ENCODE measurements at regions not wholly inside any gene's neighbourhood (a gene's known extent, or its start where the extent isn't known, plus 50 kb on each side); places are given as distances from the start of the nearest gene placed in this dataset.
"Not testable (repeated sequence)": the region's sequence is repeated elsewhere in the genome, so short reads cannot be mapped to it uniquely, and the experiment has no call there.

DNA sequence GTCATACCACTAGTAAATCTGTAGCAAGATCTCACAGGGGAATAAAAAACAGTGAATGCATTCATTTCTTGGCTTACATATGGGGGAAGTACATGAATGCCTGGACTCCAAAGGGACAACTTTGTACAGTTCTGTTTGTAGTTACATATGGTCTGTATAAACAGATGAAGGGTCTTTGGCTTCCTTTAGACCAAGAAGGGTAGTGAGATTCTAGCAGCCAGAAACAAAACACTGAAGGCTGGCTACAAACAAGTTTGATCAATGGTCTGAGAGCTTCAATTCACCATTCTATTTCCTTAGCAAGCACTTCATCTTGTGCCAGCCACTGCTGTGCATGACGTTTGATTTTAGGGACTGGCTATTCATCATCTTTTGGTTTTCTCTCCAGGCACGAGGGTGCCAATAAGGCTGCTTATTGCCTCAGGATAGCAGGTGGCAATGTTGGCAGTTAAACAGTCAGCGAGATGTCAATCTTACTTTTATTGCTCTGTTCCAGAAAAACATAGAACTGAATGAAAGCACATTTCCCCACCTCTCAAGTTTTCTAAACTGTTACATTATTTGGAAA lies 313.7 kb upstream of the COL8A1 start:
- ATAC-seq (replicated peaks in 1 of 2) = no peak
- no peak overlapping the region for H3K27ac Mint-ChIP-seq
- no peak overlapping the region for H3K4me3 Mint-ChIP-seq
- DNase-seq = no peak
- H3K27me3 Mint-ChIP-seq (ENCODE audit: low read depth) = no peaks in the 10 kb centered on the region
- no peaks in the 10 kb centered on the region for H3K36me3 Mint-ChIP-seq (ENCODE audit: insufficient read depth in 2 of 2)
- H3K4me1 Mint-ChIP-seq (ENCODE audit: low read depth) = no peaks in the 10 kb centered on the region
- no peaks in the 10 kb centered on the region for H3K9me3 Mint-ChIP-seq

DNA sequence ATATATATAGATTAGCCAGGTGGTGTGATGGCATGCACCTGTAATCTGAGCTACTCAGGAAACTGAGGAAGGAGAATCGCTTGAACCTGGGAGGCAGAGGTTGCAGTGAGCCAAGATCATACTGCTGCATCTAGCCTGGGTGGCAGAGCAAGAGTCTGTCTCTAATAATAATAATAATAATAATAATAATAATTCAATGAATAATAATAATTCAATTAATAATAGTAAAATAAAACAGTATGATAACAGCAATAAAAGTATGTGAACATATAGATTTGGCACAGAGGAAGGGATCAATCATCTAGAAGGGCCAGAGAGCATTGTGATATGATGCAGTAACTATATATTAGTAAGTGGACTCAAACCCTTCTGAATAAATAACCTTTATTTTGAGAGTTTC lies 314.5 kb upstream of the COL8A1 start:
- no peak overlapping the region for H3K4me3 Mint-ChIP-seq

DNA sequence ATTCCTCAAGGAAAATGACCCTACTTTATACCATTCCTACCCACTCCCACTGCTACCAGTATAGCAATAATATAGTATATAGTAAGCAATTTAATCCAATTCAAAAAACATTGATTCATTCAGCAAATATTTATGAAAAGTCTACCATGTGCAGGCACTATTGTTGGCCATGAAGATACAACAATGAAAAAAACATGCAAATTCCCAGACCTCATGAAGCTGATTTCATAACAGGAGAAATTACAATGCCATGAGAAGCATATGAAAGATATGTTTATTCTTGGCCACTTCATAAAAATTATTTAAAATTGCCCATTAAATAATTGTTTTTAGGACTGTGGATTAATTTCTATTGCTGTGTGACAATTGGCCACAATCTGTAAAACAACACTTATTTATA lies 315.8 kb upstream of the COL8A1 start:
- Mint-ChIP-seq H3K9me3 (no peaks in the 10 kb centered on the region), H3K36me3 (ENCODE audit: insufficient read depth in 2 of 2) (no peaks in the 10 kb centered on the region), H3K27ac (no peak overlapping the region), H3K27me3 (ENCODE audit: low read depth) (no peaks in the 10 kb centered on the region), H3K4me3 (no peak overlapping the region), H3K4me1 (ENCODE audit: low read depth) (no peaks in the 10 kb centered on the region)
- ATAC-seq (replicated peaks in 1 of 2) = no peak
- DNase-seq = no peak

More for the DNA sequence above, 314.5 kb upstream of the COL8A1 start:
- ATAC-seq (replicated peaks in 1 of 2) = no peak
- H3K27me3 Mint-ChIP-seq (ENCODE audit: low read depth) = no peaks in the 10 kb centered on the region
- DNase-seq = no peak
- H3K36me3 Mint-ChIP-seq (ENCODE audit: insufficient read depth in 2 of 2) = no peaks in the 10 kb centered on the region
- no peak overlapping the region for H3K27ac Mint-ChIP-seq
- H3K4me1 Mint-ChIP-seq (ENCODE audit: low read depth) = no peaks in the 10 kb centered on the region
- H3K9me3 Mint-ChIP-seq = no peaks in the 10 kb centered on the region

DNA sequence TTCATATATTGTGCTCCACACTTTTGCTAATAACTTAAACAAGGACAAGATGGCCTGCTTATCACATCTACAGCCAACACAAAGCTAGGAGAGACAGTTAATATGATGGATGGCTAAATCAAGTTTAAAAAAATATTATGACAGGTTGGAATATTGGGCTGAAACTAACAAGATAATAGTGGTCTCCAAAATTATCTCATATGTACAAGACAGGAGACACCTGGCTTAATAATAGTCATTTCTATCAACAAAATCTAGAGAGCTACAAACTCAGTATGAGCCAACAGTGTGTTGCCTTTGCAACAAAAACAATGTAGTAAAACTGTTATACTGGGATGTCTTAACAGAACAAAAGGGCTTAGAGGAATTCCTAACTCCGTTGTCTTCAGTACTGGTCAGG lies 317.1 kb upstream of the COL8A1 start:
- Mint-ChIP-seq H3K9me3 (no peaks in the 10 kb centered on the region), H3K4me3 (no peak overlapping the region), H3K4me1 (ENCODE audit: low read depth) (no peaks in the 10 kb centered on the region), H3K27me3 (ENCODE audit: low read depth) (no peaks in the 10 kb centered on the region), H3K36me3 (ENCODE audit: insufficient read depth in 2 of 2) (no peaks in the 10 kb centered on the region), H3K27ac (no peak overlapping the region)
- ATAC-seq (replicated peaks in 1 of 2) (no peak), DNase-seq (no peak)

DNA sequence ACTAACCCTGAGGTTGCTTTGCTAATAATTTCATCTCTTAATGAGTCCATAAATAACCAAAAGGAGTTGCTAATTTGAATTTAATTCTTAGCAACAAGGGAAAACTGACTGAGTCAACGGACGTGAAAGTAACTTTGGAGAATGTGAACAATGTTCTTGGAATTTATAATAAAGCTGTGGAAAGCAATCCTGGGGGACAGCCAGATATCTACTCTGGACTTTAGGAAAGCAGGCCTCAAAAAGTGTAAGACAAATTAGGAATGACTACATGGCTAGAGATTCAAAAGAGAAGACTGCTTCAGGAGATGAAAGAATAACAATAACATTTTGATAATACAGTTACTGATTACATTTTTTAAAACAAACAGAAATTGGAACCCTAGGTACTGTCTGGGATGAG lies 318.4 kb upstream of the COL8A1 start:
- no peaks in the 10 kb centered on the region for H3K9me3 Mint-ChIP-seq
- H3K27ac Mint-ChIP-seq = no peak overlapping the region
- no peak overlapping the region for H3K4me3 Mint-ChIP-seq
- DNase-seq (no peak), ATAC-seq (replicated peaks in 1 of 2) (no peak)
- no peaks in the 10 kb centered on the region for H3K36me3 Mint-ChIP-seq (ENCODE audit: insufficient read depth in 2 of 2)
- no peaks in the 10 kb centered on the region for H3K4me1 Mint-ChIP-seq (ENCODE audit: low read depth)
- H3K27me3 Mint-ChIP-seq (ENCODE audit: low read depth) = no peaks in the 10 kb centered on the region

DNA sequence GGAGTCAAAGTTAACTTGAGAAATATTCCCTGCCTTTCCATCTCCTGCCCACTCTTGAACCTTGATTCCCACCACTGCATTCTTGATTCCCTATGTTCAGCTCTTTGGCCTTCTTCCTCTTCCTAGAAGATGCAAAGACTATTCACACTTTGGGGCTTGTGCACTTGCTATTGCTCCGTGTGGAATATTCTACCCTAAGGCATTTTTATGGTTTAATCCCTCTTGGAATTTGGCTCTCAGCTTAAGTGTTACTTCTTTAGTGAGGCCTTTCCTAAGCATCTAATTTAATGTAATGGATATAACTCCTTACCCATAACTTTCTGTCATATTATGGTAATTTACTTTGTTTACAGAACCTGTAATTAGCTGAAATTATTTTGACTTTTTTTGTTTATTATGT lies 318.9 kb upstream of the COL8A1 start:
- Mint-ChIP-seq H3K27me3 (ENCODE audit: low read depth) (no peaks in the 10 kb centered on the region), H3K4me1 (ENCODE audit: low read depth) (no peaks in the 10 kb centered on the region), H3K9me3 (no peaks in the 10 kb centered on the region), H3K27ac (no peak overlapping the region), H3K36me3 (ENCODE audit: insufficient read depth in 2 of 2) (no peaks in the 10 kb centered on the region), H3K4me3 (no peak overlapping the region)
- no peak for DNase-seq
- ATAC-seq (replicated peaks in 1 of 2) = no peak

DNA sequence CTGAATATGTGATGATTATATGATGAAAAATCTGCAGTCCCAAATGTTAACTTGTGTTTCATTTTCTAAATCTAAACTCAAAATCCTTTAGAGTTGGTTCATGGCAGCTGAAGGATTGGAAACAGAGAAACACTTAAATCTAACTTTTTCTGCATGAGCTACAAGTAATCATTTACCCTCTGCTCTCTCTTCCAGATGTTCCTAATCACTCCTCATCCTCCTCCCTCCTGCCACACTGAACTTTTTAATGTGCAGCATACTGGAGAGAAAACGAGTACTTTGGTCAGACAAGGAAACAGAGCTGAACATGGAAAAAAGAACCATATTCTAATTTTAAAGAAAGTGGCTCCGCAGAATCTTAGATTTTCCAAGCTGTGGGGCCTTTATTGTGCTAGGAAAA lies 321.2 kb upstream of the COL8A1 start:
- no peaks in the 10 kb centered on the region for H3K27me3 Mint-ChIP-seq (ENCODE audit: low read depth)
- no peaks in the 10 kb centered on the region for H3K36me3 Mint-ChIP-seq (ENCODE audit: insufficient read depth in 2 of 2)
- H3K4me3 Mint-ChIP-seq = no peak overlapping the region
- H3K9me3 Mint-ChIP-seq = peaks cover 0 to 4% of the 10 kb centered on the region in 2 donors
- DNase-seq (no peak), ATAC-seq (replicated peaks in 1 of 2) (no peak)
- H3K4me1 Mint-ChIP-seq (ENCODE audit: low read depth) = no peaks in the 10 kb centered on the region
- H3K27ac Mint-ChIP-seq = no peak overlapping the region

DNA sequence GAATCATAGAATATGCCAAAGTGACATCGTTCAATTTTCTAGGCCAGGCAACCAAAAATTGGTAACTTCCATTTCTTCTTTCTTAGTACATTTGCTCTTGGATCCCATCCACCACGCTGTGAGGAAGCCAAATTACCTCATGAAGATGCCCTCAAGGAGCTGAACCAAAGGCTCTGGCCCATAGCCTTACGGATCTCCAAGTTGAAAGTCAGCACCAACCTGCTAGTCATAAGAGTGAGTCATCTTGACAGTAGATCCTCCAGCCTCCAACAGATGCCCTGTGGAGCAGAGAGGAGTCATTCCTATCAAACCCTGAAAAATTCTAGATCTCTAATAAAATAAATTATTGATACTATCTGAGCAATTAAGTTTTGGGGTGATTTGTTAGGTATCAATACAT lies 322.5 kb upstream of the COL8A1 start:
- ATAC-seq (replicated peaks in 1 of 2) = no peak
- Mint-ChIP-seq H3K27me3 (ENCODE audit: low read depth) (no peaks in the 10 kb centered on the region), H3K4me1 (ENCODE audit: low read depth) (no peaks in the 10 kb centered on the region), H3K4me3 (no peak overlapping the region), H3K36me3 (ENCODE audit: insufficient read depth in 2 of 2) (no peaks in the 10 kb centered on the region), H3K27ac (no peak overlapping the region), H3K9me3 (peaks cover 2 to 7% of the 10 kb centered on the region in 2 donors)
- no peak for DNase-seq

DNA sequence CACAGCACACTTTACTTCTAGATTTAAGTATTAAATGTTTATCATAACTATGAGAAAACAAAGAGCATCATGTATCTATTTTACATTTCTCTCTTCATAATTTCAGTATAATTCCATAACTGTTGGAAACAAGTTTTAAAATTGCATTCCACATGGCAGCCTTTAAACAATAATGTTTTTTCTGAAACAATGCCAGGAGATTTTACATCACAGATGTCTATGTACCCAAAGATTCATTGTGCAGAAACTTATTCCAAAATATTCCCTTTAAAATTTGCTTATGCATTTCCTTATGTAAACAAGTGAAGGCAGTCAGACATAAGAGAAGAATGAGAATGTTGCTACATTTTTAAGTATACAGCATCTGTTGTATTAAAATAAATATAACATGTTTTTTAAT lies 324.9 kb upstream of the COL8A1 start:
- DNase-seq (no peak), ATAC-seq (replicated peaks in 1 of 2) (no peak)
- H3K9me3 Mint-ChIP-seq = peaks cover 8 to 11% of the 10 kb centered on the region in 2 donors
- H3K36me3 Mint-ChIP-seq (ENCODE audit: insufficient read depth in 2 of 2) = no peaks in the 10 kb centered on the region
- no peaks in the 10 kb centered on the region for H3K4me1 Mint-ChIP-seq (ENCODE audit: low read depth)
- H3K27me3 Mint-ChIP-seq (ENCODE audit: low read depth) = no peaks in the 10 kb centered on the region
- no peak overlapping the region for H3K4me3 Mint-ChIP-seq
- H3K27ac Mint-ChIP-seq = no peak overlapping the region

DNA sequence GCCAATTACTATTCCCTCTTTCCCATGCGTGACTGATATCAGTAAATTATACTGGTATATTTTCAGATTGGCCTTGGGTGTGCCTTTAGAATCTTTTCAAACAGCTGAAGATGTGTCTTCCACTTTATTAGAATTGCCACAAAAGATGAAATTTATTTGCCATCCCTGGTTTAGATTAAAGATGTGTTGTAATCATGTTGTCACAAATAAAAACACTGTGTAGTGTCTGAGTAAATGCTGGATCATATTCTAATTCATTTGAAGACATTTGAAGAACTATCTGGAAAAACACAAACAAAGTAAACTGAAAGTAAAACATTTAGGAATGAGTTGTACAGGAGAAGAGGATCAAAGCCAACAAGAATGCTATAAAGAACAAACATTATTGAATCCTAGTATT lies 339.7 kb upstream of the COL8A1 start:
- Mint-ChIP-seq H3K4me3 (no peak overlapping the region), H3K36me3 (ENCODE audit: insufficient read depth in 2 of 2) (peaks cover 0 to 1% of the 10 kb centered on the region in 2 donors), H3K27me3 (ENCODE audit: low read depth) (no peaks in the 10 kb centered on the region), H3K9me3 (peaks cover 6% of the 10 kb centered on the region in 2 donors), H3K27ac (no peak overlapping the region), H3K4me1 (ENCODE audit: low read depth) (no peaks in the 10 kb centered on the region)
- DNase-seq = no peak
- ATAC-seq (replicated peaks in 1 of 2) = no peak

DNA sequence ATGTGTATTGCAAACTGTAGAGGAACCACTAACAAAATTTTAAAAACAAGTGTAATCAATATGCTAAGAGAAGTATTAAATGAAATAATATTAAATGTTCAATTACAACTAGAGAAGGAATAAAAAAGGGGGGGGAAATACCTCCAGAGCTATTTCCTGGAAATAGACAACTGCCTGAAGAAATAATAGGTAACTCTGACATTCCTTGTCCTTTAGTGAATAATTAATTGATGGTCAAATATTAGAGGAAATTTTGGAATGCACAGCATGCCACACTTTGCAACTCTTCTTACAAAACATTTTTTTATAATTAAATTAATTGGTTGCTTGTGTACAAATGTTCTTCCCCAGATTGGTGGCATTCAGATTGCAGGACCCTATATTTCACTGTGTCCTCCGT lies 342.6 kb upstream of the COL8A1 start:
- H3K27ac Mint-ChIP-seq = no peak overlapping the region
- H3K4me3 Mint-ChIP-seq = no peak overlapping the region
- no peaks in the 10 kb centered on the region for H3K27me3 Mint-ChIP-seq (ENCODE audit: low read depth)
- no peak for DNase-seq
- no peaks in the 10 kb centered on the region for H3K4me1 Mint-ChIP-seq (ENCODE audit: low read depth)
- H3K36me3 Mint-ChIP-seq (ENCODE audit: insufficient read depth in 2 of 2) = peaks cover 0 to 1% of the 10 kb centered on the region in 2 donors
- H3K9me3 Mint-ChIP-seq = peaks cover 1 to 5% of the 10 kb centered on the region in 2 donors
- ATAC-seq (replicated peaks in 1 of 2) = no peak

DNA sequence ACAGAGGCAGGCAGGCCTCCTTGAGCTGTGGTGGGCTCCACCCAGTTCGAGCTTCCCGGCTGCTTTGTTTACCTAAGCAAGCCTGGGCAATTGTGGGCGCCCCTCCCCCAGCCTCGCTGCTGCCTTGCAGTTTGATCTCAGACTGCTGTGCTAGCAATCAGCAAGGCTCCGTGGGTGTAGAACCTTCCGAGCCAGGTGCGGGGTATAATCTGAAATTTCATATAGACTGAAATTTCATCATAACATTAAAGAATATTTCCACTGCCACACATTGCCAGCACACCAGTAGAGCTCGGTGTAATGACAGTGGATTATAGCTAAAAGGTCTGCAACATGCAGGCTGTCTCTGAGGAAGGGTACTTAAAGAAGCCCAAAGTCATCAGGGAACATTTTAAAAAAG lies 344.3 kb upstream of the COL8A1 start:
- not testable (repeated sequence) for H3K9me3 Mint-ChIP-seq; H3K4me3 Mint-ChIP-seq; DNase-seq; ATAC-seq (replicated peaks in 1 of 2); H3K27ac Mint-ChIP-seq; H3K27me3 Mint-ChIP-seq (ENCODE audit: low read depth); H3K36me3 Mint-ChIP-seq (ENCODE audit: insufficient read depth in 2 of 2); H3K4me1 Mint-ChIP-seq (ENCODE audit: low read depth)

DNA sequence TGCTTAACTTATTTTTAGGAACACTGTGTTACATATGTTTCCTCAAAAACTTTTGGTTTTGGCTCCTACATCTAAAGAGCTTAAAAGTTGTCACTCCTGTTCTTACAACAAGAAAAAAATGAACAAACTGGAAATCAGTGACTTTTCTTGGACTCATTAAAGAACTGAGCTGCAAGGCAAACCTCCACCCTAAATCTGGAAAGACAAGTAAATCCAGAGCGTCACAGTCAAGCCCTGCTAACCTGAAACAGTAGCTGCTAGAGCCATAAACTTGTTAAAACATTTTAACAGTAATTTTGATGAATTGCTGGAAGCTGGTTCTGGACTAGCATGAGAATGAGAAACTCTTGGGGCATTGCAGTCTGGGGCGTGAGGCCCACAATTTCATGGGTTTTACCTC lies 350.5 kb upstream of the COL8A1 start:
- ATAC-seq (replicated peaks in 1 of 2) (no peak), DNase-seq (no peak)
- no peak overlapping the region for H3K4me3 Mint-ChIP-seq
- no peak overlapping the region for H3K27ac Mint-ChIP-seq
- H3K4me1 Mint-ChIP-seq (ENCODE audit: low read depth) = no peaks in the 10 kb centered on the region
- peaks cover 4 to 5% of the 10 kb centered on the region in 2 donors for H3K9me3 Mint-ChIP-seq
- no peaks in the 10 kb centered on the region for H3K27me3 Mint-ChIP-seq (ENCODE audit: low read depth)
- H3K36me3 Mint-ChIP-seq (ENCODE audit: insufficient read depth in 2 of 2) = no peaks in the 10 kb centered on the region

DNA sequence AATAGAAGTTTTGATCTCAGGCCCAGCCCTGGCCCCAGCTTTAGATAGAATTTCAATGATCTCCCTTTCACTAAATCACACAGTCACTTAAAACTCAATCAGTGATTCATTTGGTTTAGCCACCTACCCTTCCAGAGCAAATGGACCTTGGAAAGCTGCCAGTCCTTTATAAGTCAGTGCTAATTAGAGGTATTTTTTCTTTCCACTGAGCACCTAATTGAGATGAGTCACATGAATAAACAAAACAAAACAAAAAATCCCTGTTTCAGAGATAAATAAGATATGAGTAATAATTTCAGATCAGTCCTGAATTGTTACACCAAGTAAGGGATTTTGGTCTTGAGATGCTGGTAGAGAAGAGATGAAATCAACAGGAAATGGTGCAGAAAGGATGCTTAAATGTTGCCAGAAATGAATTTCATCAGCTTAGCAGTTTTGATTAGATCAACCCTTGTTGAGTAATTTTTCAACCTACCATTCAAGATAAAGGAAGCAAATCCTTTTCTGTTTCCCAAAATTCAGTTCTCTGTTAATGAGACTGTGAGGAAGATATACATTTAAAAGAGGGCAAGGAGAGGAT lies 352.0 kb upstream of the COL8A1 start:
- H3K27ac Mint-ChIP-seq = no peak overlapping the region
- peaks cover 5 to 6% of the 10 kb centered on the region in 2 donors for H3K9me3 Mint-ChIP-seq
- no peaks in the 10 kb centered on the region for H3K36me3 Mint-ChIP-seq (ENCODE audit: insufficient read depth in 2 of 2)
- DNase-seq = no peak
- ATAC-seq (replicated peaks in 1 of 2) = no peak
- H3K27me3 Mint-ChIP-seq (ENCODE audit: low read depth) = no peaks in the 10 kb centered on the region
- H3K4me1 Mint-ChIP-seq (ENCODE audit: low read depth) = no peaks in the 10 kb centered on the region
- H3K4me3 Mint-ChIP-seq = no peak overlapping the region

All from activated T-cell treated with anti-CD3 and anti-CD28 coated beads, Interleukin-2, amount 50 U/mL, for 72 hours (primary cell).